Astrocyte of the cerebellum (primary cell): ENCODE measurements at regions not wholly inside any gene's neighbourhood (a gene's known extent, or its start where the extent isn't known, plus 50 kb on each side); places are given as distances from the start of the nearest gene placed in this dataset.
A peak's percentile ranks its signal among the peaks of the same experiment; 100 is the strongest.

ENCODE experiments used
- DNase-seq: peaks from one replicate; pipeline ENCODE4 v3.0.0-alpha.2; 2011; ENCODE audit warnings: low read depth
- H3K4me3 ChIP-seq: 2 replicates; pipeline ENCODE4 v1.5.1; 2011; ENCODE audit warnings: mild to moderate bottlenecking, low read depth, low read length, moderate library complexity
- in situ Hi-C: cut with HindIII; loops from 2 replicates; pipeline ENCODE4 v1.10.0; 2017; ENCODE audit warnings: low sequenced_read_pairs
- TF ChIP-seq, protein P1 (sequence below): IDR thresholded peaks from 2 replicates; pipeline ENCODE4 v1.5.1; 2012; ENCODE audit warnings: low read length, low read depth, moderate library complexity, mild to moderate bottlenecking; ENCODE audit errors: missing control alignments

DNA sequence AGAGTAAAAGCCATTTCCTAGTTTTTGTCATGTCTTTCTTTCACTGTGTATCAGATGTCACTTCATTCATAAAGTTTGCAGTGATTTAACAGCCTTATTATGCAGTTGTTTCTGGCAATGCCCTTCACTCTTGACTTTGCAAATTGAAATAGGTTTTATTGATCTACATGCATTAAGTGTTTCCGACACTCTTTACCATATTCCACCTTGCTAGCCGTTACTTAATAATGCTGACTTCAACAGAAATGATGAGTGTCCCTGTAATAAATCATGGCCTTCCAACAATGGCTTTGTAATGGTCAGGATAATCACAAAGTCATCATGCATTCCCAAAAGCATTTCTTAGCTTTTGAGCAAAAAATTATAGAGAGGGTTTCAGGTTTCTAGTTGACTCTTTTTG, 236.8 kb upstream of the FMN2 start:
- TF ChIP-seq, protein P1, sequence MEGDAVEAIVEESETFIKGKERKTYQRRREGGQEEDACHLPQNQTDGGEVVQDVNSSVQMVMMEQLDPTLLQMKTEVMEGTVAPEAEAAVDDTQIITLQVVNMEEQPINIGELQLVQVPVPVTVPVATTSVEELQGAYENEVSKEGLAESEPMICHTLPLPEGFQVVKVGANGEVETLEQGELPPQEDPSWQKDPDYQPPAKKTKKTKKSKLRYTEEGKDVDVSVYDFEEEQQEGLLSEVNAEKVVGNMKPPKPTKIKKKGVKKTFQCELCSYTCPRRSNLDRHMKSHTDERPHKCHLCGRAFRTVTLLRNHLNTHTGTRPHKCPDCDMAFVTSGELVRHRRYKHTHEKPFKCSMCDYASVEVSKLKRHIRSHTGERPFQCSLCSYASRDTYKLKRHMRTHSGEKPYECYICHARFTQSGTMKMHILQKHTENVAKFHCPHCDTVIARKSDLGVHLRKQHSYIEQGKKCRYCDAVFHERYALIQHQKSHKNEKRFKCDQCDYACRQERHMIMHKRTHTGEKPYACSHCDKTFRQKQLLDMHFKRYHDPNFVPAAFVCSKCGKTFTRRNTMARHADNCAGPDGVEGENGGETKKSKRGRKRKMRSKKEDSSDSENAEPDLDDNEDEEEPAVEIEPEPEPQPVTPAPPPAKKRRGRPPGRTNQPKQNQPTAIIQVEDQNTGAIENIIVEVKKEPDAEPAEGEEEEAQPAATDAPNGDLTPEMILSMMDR = no peak
- DNase-seq = no peak
- H3K4me3 ChIP-seq = no peak overlapping the region
- in situ Hi-C loops = no loop called here

GRCh38 chr1:239856067-239856466, 235.6 kb upstream of the FMN2 start:
- in situ Hi-C loops = no loop called here

DNA sequence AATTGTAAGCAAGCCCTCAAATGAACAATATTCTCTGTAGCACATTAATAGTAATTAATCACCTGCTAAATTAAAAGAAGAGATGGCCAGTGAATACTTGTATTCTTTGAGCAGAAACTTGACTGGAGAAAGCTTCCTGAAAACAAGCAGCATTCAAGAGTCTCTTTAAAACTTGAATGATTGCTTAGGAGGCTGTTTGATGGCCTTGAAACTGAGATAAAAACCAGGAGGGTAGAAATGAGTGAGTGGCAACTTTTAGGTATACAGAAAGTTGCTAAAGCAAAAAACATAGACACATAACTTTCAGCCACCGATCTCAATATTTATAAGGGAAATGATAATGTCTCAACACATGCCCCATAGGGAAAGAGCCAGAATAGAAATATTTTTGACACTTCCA, 234.8 kb upstream of the FMN2 start:
- H3K4me3 ChIP-seq = no peak overlapping the region
- TF ChIP-seq, protein P1 = no peak
- in situ Hi-C loops = no loop called here
- DNase-seq = no peak

More at GRCh38 chr1:239856067-239856466, 235.6 kb upstream of the FMN2 start:
- no peak for DNase-seq
- TF ChIP-seq, protein P1 = no peak
- no peak overlapping the region for H3K4me3 ChIP-seq

DNA sequence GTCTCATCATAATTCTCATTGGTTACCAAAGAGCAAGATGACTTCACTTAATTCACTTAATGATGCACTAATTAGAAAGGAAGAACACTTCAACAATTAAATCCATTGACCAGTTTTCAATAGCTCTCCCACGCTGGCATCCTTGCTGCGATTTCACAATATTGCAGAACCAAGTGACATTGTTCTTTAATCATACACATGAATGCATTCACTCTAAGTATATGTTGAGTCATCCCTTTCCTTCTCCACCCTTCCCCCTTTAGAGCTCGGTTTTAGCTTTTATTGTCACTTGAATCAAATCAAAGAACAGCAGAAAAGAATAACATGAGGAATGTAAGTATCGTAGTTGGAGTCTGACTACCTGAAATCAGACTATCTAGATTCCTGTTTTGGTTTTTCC, 233.6 kb upstream of the FMN2 start:
- in situ Hi-C loops = no loop called here
- TF ChIP-seq, protein P1 = no peak
- H3K4me3 ChIP-seq = no peak overlapping the region

DNA sequence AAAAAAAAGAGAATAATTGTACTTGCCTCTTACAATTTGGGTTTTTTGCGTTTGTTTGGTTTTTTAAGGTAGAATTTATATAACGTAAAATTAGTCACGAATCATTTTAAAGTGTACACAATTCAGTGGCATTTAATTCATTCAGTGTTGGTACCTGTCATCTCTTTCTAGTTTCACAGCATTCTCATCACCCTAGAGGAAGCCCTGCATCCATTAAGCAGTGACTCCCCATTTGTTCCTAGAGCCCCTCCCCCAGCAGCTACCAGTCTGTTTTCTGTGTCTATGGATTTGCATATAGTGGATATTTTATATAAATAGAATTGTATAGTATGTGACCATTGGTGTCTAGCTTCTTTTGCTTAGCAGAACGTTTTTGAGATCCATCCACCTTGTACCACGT, 233.2 kb upstream of the FMN2 start:
- DNase-seq = no peak
- in situ Hi-C loops = no loop called here
- no peak overlapping the region for H3K4me3 ChIP-seq
- TF ChIP-seq, protein P1 = no peak

More for the DNA sequence above, 233.6 kb upstream of the FMN2 start:
- peak; percentile 73 for DNase-seq

- in situ Hi-C loops = no loop called here
- no peak overlapping the region for H3K4me3 ChIP-seq
- TF ChIP-seq, protein P1 = no peak
- no peak for DNase-seq
Measured at GRCh38 chr1:239861985-239862384, 229.7 kb upstream of the FMN2 start.

DNA sequence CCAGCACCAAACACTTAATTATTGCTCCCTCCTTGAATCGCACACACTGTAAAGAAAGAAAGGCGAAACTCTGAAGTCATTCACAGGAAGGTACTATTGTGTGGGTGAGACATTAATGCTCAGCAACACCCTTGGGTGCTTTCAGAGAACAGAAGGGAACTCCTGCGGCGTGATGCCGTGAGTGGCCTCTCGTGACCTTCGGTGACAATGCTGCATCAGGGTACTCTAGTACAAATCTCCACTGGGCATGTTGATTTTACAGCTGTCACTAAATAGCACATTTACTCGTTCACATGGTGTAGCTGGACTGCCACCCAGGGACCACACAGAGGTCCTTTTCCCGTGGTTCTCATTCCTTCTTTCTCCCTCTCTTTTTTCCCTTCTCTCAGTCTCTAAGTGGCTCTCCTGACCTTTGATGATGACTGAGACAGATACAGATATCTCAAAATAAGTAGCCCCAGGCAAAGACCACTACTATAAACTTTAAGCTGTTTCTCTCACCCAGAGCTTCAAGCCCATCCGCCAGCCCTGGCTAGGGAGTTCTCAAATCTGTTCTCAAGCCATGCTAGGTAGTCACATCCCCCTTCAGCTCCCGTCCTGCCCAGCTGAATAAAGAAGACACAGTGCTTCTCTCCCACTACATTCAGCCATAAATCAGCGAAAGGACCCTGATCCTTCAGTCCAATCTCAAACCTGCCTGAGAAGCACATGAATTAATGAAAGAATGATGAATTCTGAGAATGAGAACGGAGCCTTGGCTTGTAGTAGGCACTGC, 223.4 kb upstream of the FMN2 start:
- in situ Hi-C loops = no loop called here

More for the DNA sequence above, 223.4 kb upstream of the FMN2 start:
- DNase-seq = no peak
- no peak overlapping the region for H3K4me3 ChIP-seq
- TF ChIP-seq, protein P1 = no peak
